Fibroblast of skin of left biceps (primary cell): ENCODE measurements at regions not wholly inside any gene's neighbourhood (a gene's known extent, or its start where the extent isn't known, plus 50 kb on each side); places are given as distances from the start of the nearest gene placed in this dataset.

Experiments used
- DNase-seq, 2 experiments: peaks; one replicate each; pipeline ENCODE4 v3.0.0-alpha.2; 2013; ENCODE audit warnings: low read depth in 2 of 2

- no peak for DNase-seq
Observed at GRCh38 chr21:43348170-43348766, 78.7 kb downstream of the SIK1 start.

- no peak for DNase-seq
Observed at GRCh38 chr21:43347461-43348169, 79.3 kb downstream of the SIK1 start.

- DNase-seq: no peak
Observed at GRCh38 chr21:43346551-43346950, 80.4 kb downstream of the SIK1 start.

GRCh38 chr21:43345746-43346409 is 81.1 kb downstream of the SIK1 start:
- DNase-seq: no peak

- DNase-seq: no peak
Observed at GRCh38 chr21:43345046-43345745, 81.7 kb downstream of the SIK1 start.

GRCh38 chr21:43343992-43344886 is 82.7 kb downstream of the SIK1 start:
- no peak for DNase-seq

DNA sequence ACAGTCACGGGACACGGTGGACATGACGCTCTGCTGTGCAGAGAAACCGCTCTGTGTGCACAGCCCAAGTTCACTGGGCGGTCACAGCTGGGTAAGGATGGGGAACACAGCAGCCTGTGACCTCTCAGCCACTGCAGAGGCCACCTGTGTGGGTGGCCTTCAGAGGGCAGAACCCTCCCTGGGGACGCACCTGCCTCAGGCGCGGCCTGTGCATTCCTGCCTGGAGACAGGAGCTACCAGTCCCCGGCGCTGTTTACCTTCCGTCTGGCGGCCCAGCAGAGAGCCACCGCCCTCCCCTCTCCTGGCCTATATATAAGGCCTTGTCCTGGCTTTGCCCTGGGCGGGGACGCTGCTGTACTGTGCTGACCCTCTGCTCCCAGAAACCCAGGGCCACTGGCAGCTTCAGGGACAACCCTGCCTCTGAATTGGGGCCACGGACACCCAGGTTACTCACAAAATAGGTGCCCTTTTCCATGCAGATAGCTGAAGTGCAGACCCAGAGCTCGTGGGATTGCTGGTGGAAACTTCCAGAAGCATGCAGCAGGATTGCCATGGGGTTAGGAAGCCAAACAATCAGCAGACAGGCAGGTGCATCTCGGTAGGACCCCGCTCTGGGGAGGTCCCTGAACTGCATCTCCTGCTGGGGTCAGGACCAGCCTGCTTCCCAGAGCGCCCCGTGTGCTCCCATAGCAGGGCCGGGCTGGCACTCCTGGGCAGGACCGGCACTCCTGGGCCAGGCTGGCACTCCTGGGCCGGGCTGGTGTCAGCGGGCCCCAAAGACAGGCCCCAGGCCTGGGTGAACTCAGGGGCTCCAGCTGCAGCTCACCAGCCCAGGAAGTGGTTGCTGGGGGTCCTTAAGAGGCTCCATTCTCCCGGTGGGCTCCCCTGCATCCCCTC is 83.6 kb downstream of the SIK1 start:
- DNase-seq: no peak

DNA sequence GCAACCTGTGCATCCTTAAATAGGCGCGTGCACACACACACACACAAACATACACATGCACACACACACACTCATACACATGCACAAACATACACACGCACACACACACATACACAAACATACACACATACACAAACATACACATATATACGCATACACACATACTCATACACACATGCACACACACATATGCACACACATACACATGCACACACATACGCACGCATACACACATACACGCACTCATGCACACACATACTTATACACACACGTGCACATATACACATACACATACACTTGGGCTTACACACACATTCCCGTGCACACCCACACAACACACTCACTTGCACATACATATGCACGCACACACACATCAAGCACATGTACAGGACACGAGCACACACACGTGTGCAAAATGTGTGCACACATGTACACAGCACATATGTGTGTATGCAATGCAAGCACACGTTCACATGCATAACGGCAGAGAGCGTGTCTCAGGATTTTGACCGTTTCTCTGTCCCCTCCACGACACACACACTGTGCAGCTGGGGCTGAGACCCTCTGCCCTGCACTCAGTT is 84.5 kb downstream of the SIK1 start:
- DNase-seq: no peak

DNA sequence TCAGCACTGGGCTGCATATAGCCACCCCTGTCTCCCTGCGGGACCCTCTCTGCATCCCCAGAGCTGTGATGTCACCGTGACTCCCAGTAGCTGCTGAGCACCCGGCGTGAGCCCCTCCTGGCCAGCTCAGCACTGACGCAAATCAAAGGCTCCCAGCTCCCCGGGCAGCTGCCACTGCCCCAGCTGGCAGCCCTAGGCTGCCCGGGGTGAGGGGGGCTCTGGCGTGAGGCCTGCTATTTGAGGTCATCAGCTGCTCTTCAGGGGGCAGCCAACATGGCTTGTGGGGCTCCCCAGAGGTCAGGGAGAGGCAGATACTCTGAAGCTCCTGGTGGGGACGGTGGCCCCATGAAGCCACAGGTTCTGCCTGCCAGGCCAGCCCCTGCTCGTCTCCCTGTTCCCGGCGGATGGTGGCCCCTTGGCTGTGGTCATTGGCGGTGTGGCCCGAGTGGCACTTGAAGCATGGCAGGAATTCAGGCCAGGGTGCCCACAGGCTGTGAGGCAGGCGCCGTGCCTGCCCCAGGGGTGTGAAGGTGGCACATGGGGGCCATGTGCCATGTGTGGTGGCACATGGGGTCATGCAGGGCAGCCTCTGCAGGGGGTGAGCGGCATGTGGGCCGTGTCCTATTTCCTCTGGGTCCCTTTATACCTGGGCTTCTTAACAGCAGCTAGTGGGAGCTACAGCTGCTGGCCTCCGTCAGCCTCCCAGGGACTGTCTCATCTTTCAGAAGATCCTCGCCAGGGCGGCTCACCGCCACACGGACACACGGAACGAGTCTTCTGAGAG is 85.4 kb downstream of the SIK1 start:
- DNase-seq: no peak

- DNase-seq: no peak
Observed at GRCh38 chr21:43340491-43341377, 86.2 kb downstream of the SIK1 start.

DNA sequence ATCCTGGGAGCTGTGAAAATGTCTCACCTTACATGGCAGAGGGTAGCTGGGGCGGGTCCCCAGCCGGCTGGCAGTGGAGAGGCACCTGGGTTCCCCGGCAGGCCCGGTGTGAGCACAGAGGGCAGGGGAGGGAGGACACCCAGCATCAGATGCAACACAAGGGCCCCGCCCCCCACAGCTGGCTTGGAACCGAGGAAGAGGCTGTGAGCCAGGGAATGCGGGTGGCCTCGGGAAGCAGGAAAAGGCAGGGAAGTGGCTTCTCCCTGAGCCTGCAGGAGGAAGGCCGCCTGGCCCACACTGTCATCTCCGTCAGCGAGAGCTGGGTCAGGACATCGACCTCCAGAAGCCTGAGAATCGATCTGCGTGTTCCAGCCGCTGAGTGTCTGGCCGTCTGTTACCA is 87.3 kb downstream of the SIK1 start:
- DNase-seq: no peak

GRCh38 chr21:43338951-43339350 is 88.0 kb downstream of the SIK1 start:
- no peak for DNase-seq

DNA sequence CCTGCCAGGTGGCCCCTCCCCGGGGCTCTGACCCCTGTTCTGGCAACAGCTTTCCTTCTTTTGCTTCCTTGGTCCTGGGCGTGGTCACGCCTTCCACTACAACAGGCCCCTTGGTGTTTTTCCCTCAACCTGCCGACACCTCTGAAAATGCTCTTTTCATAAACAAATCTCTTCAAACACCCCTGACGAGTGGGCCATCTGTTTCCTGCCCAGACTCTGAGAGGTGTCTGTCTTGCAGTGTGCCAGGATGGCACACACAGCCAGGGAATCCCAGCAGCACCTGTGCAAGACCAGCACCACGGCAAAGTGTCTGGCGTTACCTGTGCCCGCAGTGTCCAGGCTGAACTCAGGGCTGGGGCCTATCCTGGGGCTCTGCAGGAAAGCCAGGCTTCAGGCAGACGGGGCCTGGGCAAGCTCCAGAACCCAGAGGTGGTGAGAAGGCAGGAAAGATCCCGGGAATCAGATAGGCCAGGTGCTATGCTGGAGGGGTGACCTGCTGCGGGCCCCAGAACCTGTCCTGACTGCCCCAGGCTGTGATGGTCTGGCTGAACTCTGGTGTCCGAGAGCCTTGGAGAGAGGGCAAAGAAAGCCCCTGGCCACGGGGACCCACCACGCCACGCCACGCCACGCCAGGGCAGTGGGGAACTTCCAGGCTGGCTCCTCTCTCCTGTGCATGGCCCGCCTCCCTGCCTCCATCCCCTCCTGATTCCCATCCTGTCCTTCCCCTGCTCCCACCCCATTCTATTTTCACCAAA is 88.9 kb downstream of the SIK1 start:
- DNase-seq: no peak

DNA sequence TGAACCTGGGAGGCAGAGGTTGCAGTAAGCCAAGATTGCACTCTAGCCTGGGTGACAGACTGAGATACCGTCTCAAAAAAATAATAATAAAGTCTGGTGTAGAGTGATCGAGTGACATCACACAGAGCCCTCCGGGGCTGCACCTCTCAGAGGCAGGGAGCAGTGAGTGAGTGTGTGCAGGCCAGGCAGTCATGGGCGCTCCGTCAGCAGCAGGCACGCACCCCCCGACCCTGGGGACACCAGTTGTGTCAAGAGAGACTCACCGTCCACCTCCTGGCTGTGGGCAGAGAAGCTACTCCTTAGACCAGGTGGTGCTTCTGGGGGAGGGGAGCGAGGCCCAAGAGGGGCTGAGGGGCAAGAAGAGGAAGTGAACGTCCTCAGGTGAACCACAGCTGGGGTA is 91.8 kb downstream of the SIK1 start:
- DNase-seq: no peak

GRCh38 chr21:43334214-43334958 is 92.5 kb downstream of the SIK1 start:
- DNase-seq: no peak

- DNase-seq: peak; percentile 85
Observed at GRCh38 chr21:43333298-43334062, 93.5 kb downstream of the SIK1 start.
